IMR-90 (cell line): ENCODE measurements at regions not wholly inside any gene's neighbourhood (a gene's known extent, or its start where the extent isn't known, plus 50 kb on each side); places are given as distances from the start of the nearest gene placed in this dataset.
"Not testable (repeated sequence)": the region's sequence is repeated elsewhere in the genome, so short reads cannot be mapped to it uniquely, and the experiment has no call there.

Source experiments
- ATAC-seq: fragments of 200-7000 bp; cut with Tn5 transposase; 2 replicates; pipeline ENCODE4 v1.9.1; 2020; ENCODE audit warnings: low read depth, mild to moderate bottlenecking, moderate library complexity
- BruUV-seq: library from RNA; stranded (reverse); fragments of 400-500 nt; replicated peaks from 2 replicates; lab custom pipeline; 2021; lab: Mats Ljungman, UMichigan
- CTCF ChIA-PET: fragments of 300-600 bp; formaldehyde crosslinking; extraction: SDS; loops from one replicate; lab custom pipeline; 2021; ENCODE audit warnings: antibody characterized with exemption; lab: Yijun Ruan, JAX
- POLR2A ChIA-PET: fragments of 300-600 bp; sonication (Branson Sonifier 250); formaldehyde crosslinking; loops from one replicate; lab custom pipeline; 2022; ENCODE audit warnings: antibody characterized with exemption; ENCODE audit not compliant: unreplicated experiment; lab: Charles Lee
- DNase-seq: peaks from one replicate; pipeline ENCODE4 v3.0.0; 2013
- H2AFZ ChIP-seq: replicated peaks from 2 replicates; pipeline ENCODE3; 2013; ENCODE audit warnings: low read length, mild to moderate bottlenecking; ENCODE audit not compliant: poor library complexity
- H2AK5ac ChIP-seq: 2 replicates; pipeline ENCODE4 v1.6.1; 2013; ENCODE audit warnings: low read depth, low read length, inconsistent platforms
- H2AK9ac ChIP-seq: replicated peaks from 2 replicates; pipeline ENCODE3; 2013; ENCODE audit warnings: mild to moderate bottlenecking, low read depth, low read length, moderate library complexity; ENCODE audit not compliant: poor library complexity
- H2BK120ac ChIP-seq: 2 replicates; pipeline ENCODE4 v1.6.1; 2013; ENCODE audit warnings: low read depth, low read length, inconsistent platforms
- H2BK15ac ChIP-seq: 3 replicates; pipeline ENCODE4 v1.6.1; 2013; ENCODE audit warnings: low read depth, low read length, inconsistent platforms
- H2BK20ac ChIP-seq: 2 replicates; pipeline ENCODE4 v1.6.1; 2013; ENCODE audit warnings: low read depth, mild to moderate bottlenecking, inconsistent platforms, low read length, moderate library complexity
- H2BK5ac ChIP-seq: 2 replicates; pipeline ENCODE4 v1.6.1; 2013; ENCODE audit warnings: mild to moderate bottlenecking, low read depth, low read length, inconsistent platforms; ENCODE audit not compliant: poor library complexity, severe bottlenecking
- H3K14ac ChIP-seq: replicated peaks from 2 replicates; pipeline ENCODE4 v1.6.1; 2013; ENCODE audit warnings: low read depth, low read length, inconsistent platforms
- H3K18ac ChIP-seq: 2 replicates; pipeline ENCODE4 v1.6.1; 2013; ENCODE audit warnings: low read depth, low read length, control low read depth
- H3K23ac ChIP-seq: 2 replicates; pipeline ENCODE4 v1.6.1; 2013; ENCODE audit warnings: low read depth, low read length, inconsistent platforms
- H3K27ac ChIP-seq: 2 replicates; pipeline ENCODE4 v1.5.1; 2013; ENCODE audit warnings: mild to moderate bottlenecking, control low read depth, low read length; ENCODE audit not compliant: insufficient read depth
- H3K27me3 ChIP-seq: 2 replicates; pipeline ENCODE4 v1.6.1; 2013; ENCODE audit warnings: low read length; ENCODE audit not compliant: control insufficient read depth, insufficient read depth
- H3K36me3 ChIP-seq: 2 replicates; pipeline ENCODE4 v1.6.1; 2013; ENCODE audit warnings: low read length, mixed read lengths; ENCODE audit not compliant: control insufficient read depth, insufficient read depth
- H3K4ac ChIP-seq: 2 replicates; pipeline ENCODE4 v1.6.1; 2013; ENCODE audit warnings: low read depth, low read length, inconsistent platforms
- H3K4me1 ChIP-seq: 2 replicates; pipeline ENCODE4 v1.6.1; 2013; ENCODE audit warnings: low read length, mixed read lengths; ENCODE audit not compliant: control insufficient read depth, insufficient read depth
- H3K4me2 ChIP-seq: 2 replicates; pipeline ENCODE4 v1.6.1; 2013; ENCODE audit warnings: low read depth, mild to moderate bottlenecking, control low read depth, low read length, moderate library complexity
- H3K4me3 ChIP-seq: 2 replicates; pipeline ENCODE4 v1.5.1; 2013; ENCODE audit warnings: low read depth, mild to moderate bottlenecking, control low read depth, low read length, moderate library complexity; ENCODE audit not compliant: insufficient read depth
- H3K56ac ChIP-seq: 2 replicates; pipeline ENCODE4 v1.6.1; 2013; ENCODE audit warnings: low read length, inconsistent platforms; ENCODE audit not compliant: insufficient read depth; ENCODE audit errors: extremely low read depth
- H3K79me1 ChIP-seq, 2 experiments: 2 replicates each; pipeline ENCODE4 v1.6.1; 2013; ENCODE audit warnings: low read length in 2 of 2, inconsistent platforms in 1 of 2, low read depth in 1 of 2
- H3K9ac ChIP-seq: 2 replicates; pipeline ENCODE4 v1.6.1; 2013; ENCODE audit warnings: low read depth, low read length, control low read depth
- H3K9me1 ChIP-seq: 2 replicates; pipeline ENCODE4 v1.6.1; 2013; ENCODE audit warnings: low read length, inconsistent platforms; ENCODE audit not compliant: insufficient read depth
- H3K9me3 ChIP-seq: 2 replicates; pipeline ENCODE4 v1.6.1; 2013; ENCODE audit warnings: low read length; ENCODE audit not compliant: control insufficient read depth, insufficient read depth
- H4K20me1 ChIP-seq: 2 replicates; pipeline ENCODE4 v1.6.1; 2013; ENCODE audit warnings: low read length, inconsistent platforms; ENCODE audit not compliant: insufficient read depth
- H4K5ac ChIP-seq: 2 replicates; pipeline ENCODE4 v1.6.1; 2013; ENCODE audit warnings: mild to moderate bottlenecking, low read depth, low read length, control low read depth
- H4K8ac ChIP-seq, 2 experiments: 2 replicates each; pipeline ENCODE4 v1.6.1; 2013; ENCODE audit warnings: low read depth in 2 of 2, low read length in 2 of 2, control low read depth in 1 of 2, inconsistent platforms in 1 of 2
- H4K91ac ChIP-seq: 2 replicates; pipeline ENCODE4 v1.6.1; 2013; ENCODE audit warnings: low read depth, low read length, inconsistent platforms; ENCODE audit not compliant: insufficient read depth
- CEBPB ChIP-seq: IDR thresholded peaks from 2 replicates; pipeline ENCODE4 v1.6.1; 2012; ENCODE audit warnings: low read depth, low read length, improper control_type of control experiment
- MAFK ChIP-seq: IDR thresholded peaks from 2 replicates; pipeline ENCODE4 v1.6.1; 2012; ENCODE audit warnings: low read depth, low read length, improper control_type of control experiment
- MAZ ChIP-seq: IDR thresholded peaks from 2 replicates; pipeline ENCODE4 v1.6.1; 2012; ENCODE audit warnings: low read depth, mild to moderate bottlenecking, low read length, improper control_type of control experiment, moderate library complexity, borderline replicate concordance
- NFE2L2 ChIP-seq: fragments of 150-350 bp; IDR thresholded peaks from 2 replicates; pipeline ENCODE4 v1.6.1; 2016; ENCODE audit warnings: low read depth, mild to moderate bottlenecking, low read length
- RCOR1 ChIP-seq: IDR thresholded peaks from 2 replicates; pipeline ENCODE4 v1.6.1; 2012; ENCODE audit warnings: mild to moderate bottlenecking, low read length, improper control_type of control experiment; ENCODE audit not compliant: insufficient replicate concordance
- WGBS, 2 experiments: methylation state at CpG; one replicate each; pipeline versions ENCODE4 v1.1.5 to v1.1.7; 2013; ENCODE audit warnings: missing lambda C conversion rate in 2 of 2; ENCODE audit not compliant: insufficient read length in 1 of 2; ENCODE audit errors: extremely low coverage in 2 of 2; 5-methylcytosine and 5-hydroxymethylcytosine counted together
- dilution Hi-C: fragments of 300-500 bp; cut with HindIII; formaldehyde crosslinking; loops from one replicate; pipeline ENCODE4 v1.14.3; 2018; ENCODE audit warnings: low sequenced_read_pairs; ENCODE audit not compliant: unreplicated experiment
- in situ Hi-C: fragments of 300-500 bp; cut with MboI; formaldehyde crosslinking; loops from 3 replicates; pipeline ENCODE4 v1.14.3; 2019; ENCODE audit warnings: low sequenced_read_pairs, inconsistent platforms, mixed read lengths
- intact Hi-C: fragments of 100-400 bp; cut with micrococcal nuclease; formaldehyde crosslinking; loops from 2 replicates; pipeline ENCODE4 v1.10.0; 2022
- TF ChIP-seq, protein P1 (sequence below): fragments of 150-350 bp; IDR thresholded peaks from 2 replicates; pipeline ENCODE4 v1.6.1; 2016; ENCODE audit warnings: low read depth, mild to moderate bottlenecking, low read length, moderate library complexity, borderline replicate concordance

DNA sequence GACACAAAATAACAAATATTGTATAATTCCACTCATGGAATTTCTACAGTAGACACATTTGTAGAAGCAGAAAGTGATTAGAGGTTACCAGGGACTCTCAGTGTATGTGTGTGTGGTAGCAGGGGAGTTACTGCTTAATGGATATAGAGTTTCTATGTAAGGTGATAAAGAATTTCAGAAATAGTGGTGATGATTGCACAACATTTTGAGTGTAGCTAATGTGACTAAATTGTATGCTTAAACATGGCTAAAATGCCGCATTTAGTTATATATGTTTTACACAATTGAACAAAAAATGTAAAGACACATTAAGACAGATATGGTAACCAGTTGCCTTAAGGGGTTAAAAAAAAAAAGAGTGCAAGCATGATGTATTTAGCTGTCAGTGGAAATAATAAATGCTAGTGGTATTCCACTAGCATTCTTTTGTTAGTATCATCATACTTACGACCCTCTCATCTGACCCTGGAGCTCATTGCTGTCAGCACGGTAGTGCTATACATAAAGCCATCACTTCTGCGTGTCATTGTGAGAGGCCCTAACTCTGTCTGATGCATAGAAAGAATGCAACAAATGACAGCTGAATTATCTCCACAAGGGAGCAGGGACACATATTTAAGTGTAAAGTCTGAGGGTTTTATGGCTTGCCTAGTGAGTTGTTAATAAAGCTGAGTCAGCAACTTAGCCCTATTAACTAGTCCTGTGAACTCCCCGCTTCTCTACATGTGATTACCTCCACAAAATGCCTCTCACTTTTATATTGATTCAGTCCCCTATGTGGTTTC is 134.1 kb upstream of the RXFP2 start:
- no peak overlapping the region for H2AFZ ChIP-seq
- DNase-seq (no peak), ATAC-seq (no peak)
- no peak overlapping the region for H3K18ac ChIP-seq
- dilution Hi-C loops (no loop called here), intact Hi-C loops (no loop called here), in situ Hi-C loops (no loop called here)
- H3K4me3 ChIP-seq = no peak overlapping the region
- no peak overlapping the region for H4K5ac ChIP-seq
- no peaks in the 10 kb centered on the region for H3K36me3 ChIP-seq
- no peak overlapping the region for H2BK20ac ChIP-seq
- no peak overlapping the region for H4K8ac ChIP-seq
- H3K27me3 ChIP-seq = no peaks in the 10 kb centered on the region
- no peaks in the 10 kb centered on the region for H3K79me1 ChIP-seq
- H2BK5ac ChIP-seq = no peak overlapping the region
- H4K20me1 ChIP-seq = no peaks in the 10 kb centered on the region
- H2BK15ac ChIP-seq = no peak overlapping the region
- H3K9me1 ChIP-seq = no peaks in the 10 kb centered on the region
- CTCF ChIA-PET = interaction anchor here (0.6 kb wide), 1 partner anchor 11 kb away, joined by 3 read pairs; no protein-coding TSS in a partner anchor
- H3K4me1 ChIP-seq = no peaks in the 10 kb centered on the region
- no peak overlapping the region for H2BK120ac ChIP-seq
- no peak overlapping the region for H2AK9ac ChIP-seq
- no peak overlapping the region for H3K4ac ChIP-seq
- POLR2A ChIA-PET = no interaction called here
- BruUV-seq = no TSS peak
- no peak overlapping the region for H3K27ac ChIP-seq
- peak; percentile 71; the same call in 1 of the 2 replicates for TF ChIP-seq CEBPB
- TF ChIP-seq MAZ = no peak
- no peak for TF ChIP-seq RCOR1
- peak; percentile 99 for TF ChIP-seq MAFK
- TF ChIP-seq NFE2L2 = no peak
- TF ChIP-seq, protein P1, sequence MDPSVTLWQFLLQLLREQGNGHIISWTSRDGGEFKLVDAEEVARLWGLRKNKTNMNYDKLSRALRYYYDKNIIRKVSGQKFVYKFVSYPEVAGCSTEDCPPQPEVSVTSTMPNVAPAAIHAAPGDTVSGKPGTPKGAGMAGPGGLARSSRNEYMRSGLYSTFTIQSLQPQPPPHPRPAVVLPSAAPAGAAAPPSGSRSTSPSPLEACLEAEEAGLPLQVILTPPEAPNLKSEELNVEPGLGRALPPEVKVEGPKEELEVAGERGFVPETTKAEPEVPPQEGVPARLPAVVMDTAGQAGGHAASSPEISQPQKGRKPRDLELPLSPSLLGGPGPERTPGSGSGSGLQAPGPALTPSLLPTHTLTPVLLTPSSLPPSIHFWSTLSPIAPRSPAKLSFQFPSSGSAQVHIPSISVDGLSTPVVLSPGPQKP = no peak
- no peak overlapping the region for H3K4me2 ChIP-seq
- H3K23ac ChIP-seq = no peak overlapping the region
- H3K14ac ChIP-seq = no peak overlapping the region
- H4K91ac ChIP-seq = no peak overlapping the region
- H3K9me3 ChIP-seq = no peaks in the 10 kb centered on the region
- H2AK5ac ChIP-seq = no peak overlapping the region
- no peak overlapping the region for H3K9ac ChIP-seq
- no peak overlapping the region for H3K56ac ChIP-seq
- WGBS, 2 experiments = no CpG with 5 or more reads among the region's 5 CpGs

DNA sequence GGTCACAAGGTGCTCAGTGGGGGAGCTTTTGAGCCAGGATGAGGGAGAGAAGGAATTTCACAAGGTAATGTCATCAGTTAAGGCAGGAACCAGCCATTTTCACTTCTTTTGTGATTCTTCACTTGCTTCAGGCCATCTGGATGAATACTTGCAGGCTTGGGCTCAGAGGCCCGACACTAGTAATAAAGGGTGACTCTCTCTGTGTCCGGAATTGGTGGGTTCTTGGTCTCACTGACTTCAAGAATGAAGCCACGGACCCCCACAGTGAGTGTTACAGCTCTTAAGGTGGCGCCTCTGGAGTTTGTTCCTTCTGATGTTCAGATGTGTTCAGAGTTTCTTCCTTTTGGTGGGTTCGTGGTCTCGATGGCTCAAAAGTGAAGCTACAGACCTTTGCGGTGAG is 131.8 kb upstream of the RXFP2 start:
- BruUV-seq, H2AK9ac ChIP-seq, CTCF ChIA-PET, H3K18ac ChIP-seq, H2BK15ac ChIP-seq, H2BK120ac ChIP-seq, H2BK5ac ChIP-seq, H2AFZ ChIP-seq, DNase-seq, H3K56ac ChIP-seq, H3K9me1 ChIP-seq, H4K91ac ChIP-seq, H3K27ac ChIP-seq, H4K20me1 ChIP-seq, H4K8ac ChIP-seq, H2BK20ac ChIP-seq, H3K79me1 ChIP-seq, POLR2A ChIA-PET, H3K36me3 ChIP-seq, H3K14ac ChIP-seq, H2AK5ac ChIP-seq, H3K23ac ChIP-seq, intact Hi-C loops, H4K5ac ChIP-seq, H3K9ac ChIP-seq, H3K27me3 ChIP-seq, H3K4me3 ChIP-seq, H3K4me1 ChIP-seq, H3K9me3 ChIP-seq, dilution Hi-C loops, H3K4ac ChIP-seq, in situ Hi-C loops, ATAC-seq, H3K4me2 ChIP-seq: not testable (repeated sequence)
- no CpG with 5 or more reads among the region's 7 CpGs for WGBS, 2 experiments
